ENCODE measurements at regions not wholly inside any gene's neighbourhood (a gene's known extent, or its start where the extent isn't known, plus 50 kb on each side); places are given as distances from the start of the nearest gene placed in this dataset.

- H3K4me2 ChIP-seq (ENCODE audit: low read length): no peak overlapping the region
- TF ChIP-seq EZH2phosphoT487 (IDR thresholded peaks at IDR 0.05; ENCODE audit: borderline replicate concordance, low read length): no peak
- TF ChIP-seq, protein P1, sequence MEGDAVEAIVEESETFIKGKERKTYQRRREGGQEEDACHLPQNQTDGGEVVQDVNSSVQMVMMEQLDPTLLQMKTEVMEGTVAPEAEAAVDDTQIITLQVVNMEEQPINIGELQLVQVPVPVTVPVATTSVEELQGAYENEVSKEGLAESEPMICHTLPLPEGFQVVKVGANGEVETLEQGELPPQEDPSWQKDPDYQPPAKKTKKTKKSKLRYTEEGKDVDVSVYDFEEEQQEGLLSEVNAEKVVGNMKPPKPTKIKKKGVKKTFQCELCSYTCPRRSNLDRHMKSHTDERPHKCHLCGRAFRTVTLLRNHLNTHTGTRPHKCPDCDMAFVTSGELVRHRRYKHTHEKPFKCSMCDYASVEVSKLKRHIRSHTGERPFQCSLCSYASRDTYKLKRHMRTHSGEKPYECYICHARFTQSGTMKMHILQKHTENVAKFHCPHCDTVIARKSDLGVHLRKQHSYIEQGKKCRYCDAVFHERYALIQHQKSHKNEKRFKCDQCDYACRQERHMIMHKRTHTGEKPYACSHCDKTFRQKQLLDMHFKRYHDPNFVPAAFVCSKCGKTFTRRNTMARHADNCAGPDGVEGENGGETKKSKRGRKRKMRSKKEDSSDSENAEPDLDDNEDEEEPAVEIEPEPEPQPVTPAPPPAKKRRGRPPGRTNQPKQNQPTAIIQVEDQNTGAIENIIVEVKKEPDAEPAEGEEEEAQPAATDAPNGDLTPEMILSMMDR (IDR thresholded peaks at IDR 0.05; ENCODE audit: low read depth, low read length, poor library complexity, severe bottlenecking): no peak
Measured at GRCh38 chr9:31320494-31320893, 1063.9 kb upstream of the ACO1 start.

GRCh38 chr9:31321256-31321655 is 1063.2 kb upstream of the ACO1 start:
- Histone ChIP-seq H3K36me3 (ENCODE audit: control insufficient read depth, low read length) (no peaks in the 10 kb centered on the region), H3K9me2 (replicated peaks; ENCODE audit: control insufficient read depth, low read length) (no peaks in the 10 kb centered on the region), H3F3A (ENCODE audit: control insufficient read depth, insufficient read depth) (no peaks in the 10 kb centered on the region), H3K4me2 (ENCODE audit: low read length) (no peak overlapping the region), H3K4me1 (ENCODE audit: control insufficient read depth, low read length) (peaks cover 10% of the 10 kb centered on the region), H3K27me3 (ENCODE audit: control insufficient read depth, low read length) (no peaks in the 10 kb centered on the region), H3K9me3 (ENCODE audit: control insufficient read depth, insufficient read depth, low read length) (no peaks in the 10 kb centered on the region), H4K20me1 (ENCODE audit: control insufficient read depth, insufficient read depth, low read depth, low read length) (no peaks in the 10 kb centered on the region), H3K4me3 (ENCODE audit: low read length) (no peak overlapping the region), H3K27ac (ENCODE audit: low read depth, low read length) (no peak overlapping the region), H3K79me2 (ENCODE audit: control insufficient read depth, low read length) (no peaks in the 10 kb centered on the region)
- TF ChIP-seq, protein P1 (IDR thresholded peaks at IDR 0.05; ENCODE audit: low read depth, low read length, poor library complexity, severe bottlenecking): no peak
- TF ChIP-seq EZH2phosphoT487 (IDR thresholded peaks at IDR 0.05; ENCODE audit: borderline replicate concordance, low read length): no peak

More at GRCh38 chr9:31320494-31320893, 1063.9 kb upstream of the ACO1 start:
- Histone ChIP-seq H3K9me3 (ENCODE audit: control insufficient read depth, insufficient read depth, low read length) (no peaks in the 10 kb centered on the region), H3K27me3 (ENCODE audit: control insufficient read depth, low read length) (no peaks in the 10 kb centered on the region), H3K79me2 (ENCODE audit: control insufficient read depth, low read length) (no peaks in the 10 kb centered on the region), H3K36me3 (ENCODE audit: control insufficient read depth, low read length) (no peaks in the 10 kb centered on the region), H3K27ac (ENCODE audit: low read depth, low read length) (no peak overlapping the region), H3F3A (ENCODE audit: control insufficient read depth, insufficient read depth) (no peaks in the 10 kb centered on the region), H3K9me2 (replicated peaks; ENCODE audit: control insufficient read depth, low read length) (no peaks in the 10 kb centered on the region), H3K4me1 (ENCODE audit: control insufficient read depth, low read length) (peaks cover 10% of the 10 kb centered on the region), H4K20me1 (ENCODE audit: control insufficient read depth, insufficient read depth, low read depth, low read length) (no peaks in the 10 kb centered on the region), H3K4me3 (ENCODE audit: low read length) (no peak overlapping the region)

- Histone ChIP-seq H3K27me3 (ENCODE audit: control insufficient read depth, low read length) (no peaks in the 10 kb centered on the region), H3K79me2 (ENCODE audit: control insufficient read depth, low read length) (no peaks in the 10 kb centered on the region), H3F3A (ENCODE audit: control insufficient read depth, insufficient read depth) (no peaks in the 10 kb centered on the region), H3K4me1 (ENCODE audit: control insufficient read depth, low read length) (peaks cover 10% of the 10 kb centered on the region), H4K20me1 (ENCODE audit: control insufficient read depth, insufficient read depth, low read depth, low read length) (no peaks in the 10 kb centered on the region), H3K27ac (ENCODE audit: low read depth, low read length) (no peak overlapping the region), H3K4me3 (ENCODE audit: low read length) (no peak overlapping the region), H3K4me2 (ENCODE audit: low read length) (no peak overlapping the region), H3K36me3 (ENCODE audit: control insufficient read depth, low read length) (no peaks in the 10 kb centered on the region), H3K9me2 (replicated peaks; ENCODE audit: control insufficient read depth, low read length) (no peaks in the 10 kb centered on the region), H3K9me3 (ENCODE audit: control insufficient read depth, insufficient read depth, low read length) (no peaks in the 10 kb centered on the region)
- TF ChIP-seq, protein P1 (IDR thresholded peaks at IDR 0.05; ENCODE audit: low read depth, low read length, poor library complexity, severe bottlenecking): no peak
- TF ChIP-seq EZH2phosphoT487 (IDR thresholded peaks at IDR 0.05; ENCODE audit: borderline replicate concordance, low read length): no peak
Measured at GRCh38 chr9:31321686-31322085, 1062.8 kb upstream of the ACO1 start.

Data from DOHH2 (cell line).